GM13976 (cell line): ENCODE measurements at regions not wholly inside any gene's neighbourhood (a gene's known extent, or its start where the extent isn't known, plus 50 kb on each side); places are given as distances from the start of the nearest gene placed in this dataset.

Experiments used
- DNase-seq: peaks from one replicate; pipeline ENCODE4 v3.0.0; 2012; ENCODE audit warnings: low spot score
- in situ Hi-C: fragments of 300-500 bp; cut with MboI; formaldehyde crosslinking; loops from one replicate; pipeline ENCODE4 v1.12.0; 2022; ENCODE audit warnings: low sequenced_read_pairs, mixed read lengths, inconsistent platforms; ENCODE audit not compliant: unreplicated experiment
- TF ChIP-seq, protein P1 (sequence below): IDR thresholded peaks from 2 replicates; pipeline ENCODE4 v1.5.1; 2012; ENCODE audit warnings: borderline replicate concordance, mild to moderate bottlenecking; ENCODE audit not compliant: insufficient read depth; ENCODE audit errors: extremely low read depth, missing control alignments, control extremely low read depth

DNA sequence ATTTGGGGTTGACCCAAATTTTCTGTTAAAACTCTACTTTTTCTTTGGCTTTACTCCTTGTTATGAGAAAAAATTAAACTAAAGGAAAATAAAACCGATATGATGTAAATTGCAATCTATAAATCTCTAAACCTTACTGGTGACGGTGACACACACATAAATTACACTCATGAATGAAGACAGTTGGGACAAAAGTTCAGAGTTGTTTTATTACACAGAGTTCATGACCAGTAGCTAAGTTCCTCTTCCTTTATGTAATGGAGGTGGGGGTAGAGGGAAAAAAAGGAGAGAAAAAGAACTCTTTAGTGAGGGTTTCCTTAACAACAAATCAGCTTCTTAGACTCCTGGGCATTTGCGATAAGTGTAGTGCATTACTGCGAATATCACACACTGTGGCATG, 220.7 kb downstream of the KCNJ2 start:
- DNase-seq = no peak
- TF ChIP-seq, protein P1, sequence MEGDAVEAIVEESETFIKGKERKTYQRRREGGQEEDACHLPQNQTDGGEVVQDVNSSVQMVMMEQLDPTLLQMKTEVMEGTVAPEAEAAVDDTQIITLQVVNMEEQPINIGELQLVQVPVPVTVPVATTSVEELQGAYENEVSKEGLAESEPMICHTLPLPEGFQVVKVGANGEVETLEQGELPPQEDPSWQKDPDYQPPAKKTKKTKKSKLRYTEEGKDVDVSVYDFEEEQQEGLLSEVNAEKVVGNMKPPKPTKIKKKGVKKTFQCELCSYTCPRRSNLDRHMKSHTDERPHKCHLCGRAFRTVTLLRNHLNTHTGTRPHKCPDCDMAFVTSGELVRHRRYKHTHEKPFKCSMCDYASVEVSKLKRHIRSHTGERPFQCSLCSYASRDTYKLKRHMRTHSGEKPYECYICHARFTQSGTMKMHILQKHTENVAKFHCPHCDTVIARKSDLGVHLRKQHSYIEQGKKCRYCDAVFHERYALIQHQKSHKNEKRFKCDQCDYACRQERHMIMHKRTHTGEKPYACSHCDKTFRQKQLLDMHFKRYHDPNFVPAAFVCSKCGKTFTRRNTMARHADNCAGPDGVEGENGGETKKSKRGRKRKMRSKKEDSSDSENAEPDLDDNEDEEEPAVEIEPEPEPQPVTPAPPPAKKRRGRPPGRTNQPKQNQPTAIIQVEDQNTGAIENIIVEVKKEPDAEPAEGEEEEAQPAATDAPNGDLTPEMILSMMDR = no peak
- in situ Hi-C loops = no loop called here

DNA sequence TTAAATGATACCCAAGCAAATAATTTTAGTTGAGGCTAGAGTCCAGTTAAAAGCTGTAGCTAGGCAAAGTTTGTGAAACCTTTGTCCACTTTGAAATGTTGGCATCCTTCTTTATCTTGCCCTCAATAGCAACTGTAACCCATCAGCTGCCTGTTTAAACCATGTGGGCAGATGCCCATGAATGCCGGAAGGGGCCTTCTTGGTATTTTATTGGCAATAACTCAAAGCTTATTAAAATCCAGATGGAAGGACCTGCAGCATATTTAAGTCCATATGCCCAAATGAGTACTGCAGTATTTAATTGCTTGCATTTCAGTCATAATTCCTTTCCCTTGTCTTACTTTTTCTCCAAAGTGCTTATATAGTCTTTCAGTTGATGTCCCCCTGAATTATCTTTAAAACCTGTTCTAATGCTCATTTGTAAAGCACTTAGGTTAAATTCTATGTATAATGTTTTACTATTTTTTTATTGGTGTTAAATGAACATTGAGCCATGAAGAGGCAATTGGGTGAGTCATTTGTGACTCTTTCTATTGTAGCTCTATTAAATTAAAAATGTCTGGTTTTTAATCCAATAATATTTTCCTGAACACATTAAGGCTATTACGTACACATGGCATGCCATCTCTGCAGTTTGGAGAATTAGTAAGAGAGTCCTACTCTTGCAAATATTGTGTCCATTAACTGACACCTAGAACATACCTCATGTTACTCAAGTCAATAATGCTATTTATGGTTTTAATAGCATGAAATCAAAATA, 225.3 kb downstream of the KCNJ2 start:
- in situ Hi-C loops = no loop called here
- TF ChIP-seq, protein P1 = no peak
- DNase-seq = no peak

DNA sequence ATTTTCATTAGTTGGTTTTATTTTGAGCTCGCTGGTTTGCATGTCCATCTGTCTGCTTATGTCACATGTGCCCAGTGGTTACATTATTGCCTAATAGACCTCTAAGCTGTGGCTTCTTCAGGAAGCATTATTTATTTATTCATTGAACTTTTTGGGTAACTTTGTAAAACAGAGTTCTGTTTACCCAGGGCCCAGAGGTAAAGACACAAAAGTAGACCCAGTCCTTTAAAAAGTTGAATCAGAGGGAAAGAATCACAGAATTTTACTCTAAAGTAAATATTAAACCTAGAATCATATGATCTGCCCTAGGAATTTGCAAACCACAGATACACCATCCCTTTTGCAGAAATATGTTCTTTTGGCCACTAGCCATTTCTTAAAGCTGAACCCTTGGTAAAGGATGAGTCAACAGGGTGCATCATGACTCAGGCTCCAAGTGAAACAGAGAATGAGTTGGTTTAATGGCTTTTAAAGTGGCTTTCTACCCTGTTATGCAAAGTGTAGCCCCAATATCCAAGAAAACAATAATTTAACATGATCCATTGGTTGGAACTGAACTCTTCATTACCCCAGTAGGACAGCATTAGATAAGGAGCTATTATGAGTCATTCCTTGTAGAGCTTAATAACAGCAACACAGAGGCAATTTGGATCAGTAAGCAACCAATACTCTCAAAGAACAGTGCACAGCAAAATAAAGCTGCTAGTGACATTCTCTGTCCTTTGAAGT, 236.3 kb downstream of the KCNJ2 start:
- in situ Hi-C loops = no loop called here

DNA sequence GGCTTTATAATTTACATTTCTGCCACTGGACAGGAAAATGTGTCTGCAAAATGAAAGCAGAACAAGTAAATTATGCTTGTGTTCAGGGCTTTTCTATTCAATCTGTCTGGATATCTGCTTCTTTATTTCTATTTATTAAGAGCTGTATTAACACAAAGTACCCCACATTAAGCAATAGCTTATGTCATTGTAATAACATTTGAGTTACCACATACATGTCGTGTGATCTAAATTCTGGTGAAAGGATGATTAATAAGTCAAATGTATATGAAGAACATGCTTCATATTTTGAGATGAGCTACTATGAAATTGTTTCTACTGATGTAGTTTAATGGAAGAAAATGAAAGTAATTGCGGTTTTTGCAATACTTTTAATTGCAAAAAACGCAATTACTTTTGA, 238.2 kb downstream of the KCNJ2 start:
- in situ Hi-C loops = no loop called here
- TF ChIP-seq, protein P1 = no peak
- no peak for DNase-seq

More for the DNA sequence above, 236.3 kb downstream of the KCNJ2 start:
- DNase-seq = no peak
- TF ChIP-seq, protein P1 = no peak

DNA sequence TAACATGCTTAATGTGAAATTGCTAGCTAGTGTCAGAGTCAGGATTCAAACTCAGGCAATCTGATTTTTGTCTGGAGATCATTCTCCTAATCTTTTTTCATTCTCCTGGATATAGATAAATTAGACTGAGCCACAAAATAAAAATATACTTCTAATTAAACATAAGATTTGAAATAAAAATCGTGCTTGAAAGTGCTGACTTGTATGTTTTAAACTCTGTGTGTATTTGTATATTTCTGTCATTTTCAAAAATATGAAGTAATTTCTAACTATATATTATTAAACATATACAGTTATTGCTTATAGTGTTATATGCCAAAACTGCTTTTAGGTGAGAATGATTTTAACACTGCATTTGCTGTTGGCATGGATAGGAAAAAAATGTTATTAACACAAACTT, 239.4 kb downstream of the KCNJ2 start:
- in situ Hi-C loops = no loop called here
- TF ChIP-seq, protein P1 = no peak
- no peak for DNase-seq

DNA sequence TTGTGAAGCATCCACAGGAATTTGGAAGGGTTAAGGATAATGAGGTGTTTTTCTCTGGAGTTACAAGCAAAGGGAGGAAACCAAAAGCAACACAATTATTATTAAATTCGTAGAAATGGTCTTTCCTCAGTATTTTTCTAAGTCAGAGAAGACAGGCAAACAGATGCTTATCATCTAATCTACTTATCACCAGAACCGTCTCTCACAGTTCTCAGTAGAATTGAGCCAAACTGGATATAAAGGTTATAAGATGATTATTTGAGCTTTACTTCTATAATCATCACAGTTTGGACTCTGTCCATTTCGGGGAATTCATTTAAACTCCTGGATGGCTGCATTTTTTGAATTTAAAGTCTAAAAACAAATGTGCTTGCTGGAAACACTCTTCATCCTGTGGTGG, 245.0 kb downstream of the KCNJ2 start:
- TF ChIP-seq, protein P1 = no peak
- in situ Hi-C loops = no loop called here
- no peak for DNase-seq
